ENCODE measurements at regions not wholly inside any gene's neighbourhood (a gene's known extent, or its start where the extent isn't known, plus 50 kb on each side); places are given as distances from the start of the nearest gene placed in this dataset.

- RAD21 ChIA-PET (ENCODE audit: low non-redundant PET in 1 of 2, low total read pairs in 2 of 2, uncharacterized antibody in 2 of 2, unreplicated experiment in 2 of 2), result no interaction called here
- Histone ChIP-seq H3K36me3 (ENCODE audit: control insufficient read depth in 1 of 2, insufficient read depth in 2 of 2, low read length in 2 of 2) (no peaks in the 10 kb centered on the region), H3K4me2 (ENCODE audit: low read length) (no peak overlapping the region), H4K20me1 (ENCODE audit: insufficient read depth) (no peaks in the 10 kb centered on the region), H3K9me2 (ENCODE audit: insufficient read depth) (no peaks in the 10 kb centered on the region), H3K79me2 (ENCODE audit: insufficient read depth, low read length) (no peaks in the 10 kb centered on the region), H3K9ac (ENCODE audit: low read length) (no peak overlapping the region), H3K4me1 (ENCODE audit: control insufficient read depth in 1 of 2, insufficient read depth in 2 of 2, low read length in 2 of 2) (no peaks in the 10 kb centered on the region), H2AFZ (ENCODE audit: low read depth, low read length, poor library complexity, severe bottlenecking) (no peak overlapping the region), H3K27me3 (ENCODE audit: insufficient read depth, low read length) (0 out of 2 replicates have a peak, but pooled peaks cover under 1% of the 10 kb centered on the region), H3K9me3 (ENCODE audit: control insufficient read depth in 1 of 2, insufficient read depth in 1 of 2, low read depth in 1 of 2, low read length in 2 of 2) (no peaks in the 10 kb centered on the region), H3K27ac (ENCODE audit: low read depth, low read length) (no peak overlapping the region), H3K4me3 (replicated peaks in 1 of 2; ENCODE audit: low read depth in 1 of 2, low read length in 2 of 2) (no peak overlapping the region)
- no TSS peak for BruUV-seq (replicated peaks)
- ATAC-seq (no peak), DNase-seq (ENCODE audit: low read depth, low spot score) (no peak)
- CTCF ChIA-PET, result no interaction called here
- intact Hi-C loops (cut with micrococcal nuclease), result no loop called here
- POLR2A ChIA-PET, result no interaction called here
- TF ChIP-seq YY1 (IDR thresholded peaks at IDR 0.05; ENCODE audit: extremely low read depth, insufficient replicate concordance, low read depth, low read length) (no peak), MAX (IDR thresholded peaks at IDR 0.05) (no peak)
Observed at GRCh38 chr22:44580176-44581095, 82.4 kb upstream of the RTL6 start.

- CTCF ChIA-PET, result no interaction called here
- Histone ChIP-seq H2AFZ (ENCODE audit: low read depth, low read length, poor library complexity, severe bottlenecking) (no peak overlapping the region), H3K4me1 (ENCODE audit: control insufficient read depth in 1 of 2, insufficient read depth in 2 of 2, low read length in 2 of 2) (peaks cover 9 to 10% of the 10 kb centered on the region in 2 experiments), H3K27me3 (ENCODE audit: insufficient read depth, low read length) (0 out of 2 replicates have a peak, but pooled peaks cover 3% of the 10 kb centered on the region), H3K9ac (ENCODE audit: low read length) (no peak overlapping the region), H3K9me2 (ENCODE audit: insufficient read depth) (no peaks in the 10 kb centered on the region), H3K4me2 (ENCODE audit: low read length) (no peak overlapping the region), H3K27ac (ENCODE audit: low read depth, low read length) (no peak overlapping the region), H4K20me1 (ENCODE audit: insufficient read depth) (no peaks in the 10 kb centered on the region), H3K79me2 (ENCODE audit: insufficient read depth, low read length) (no peaks in the 10 kb centered on the region), H3K4me3 (replicated peaks in 1 of 2; ENCODE audit: low read depth in 1 of 2, low read length in 2 of 2) (no peak overlapping the region), H3K9me3 (ENCODE audit: control insufficient read depth in 1 of 2, insufficient read depth in 1 of 2, low read depth in 1 of 2, low read length in 2 of 2) (no peaks in the 10 kb centered on the region), H3K36me3 (ENCODE audit: control insufficient read depth in 1 of 2, insufficient read depth in 2 of 2, low read length in 2 of 2) (no peaks in the 10 kb centered on the region)
- RAD21 ChIA-PET (ENCODE audit: low non-redundant PET in 1 of 2, low total read pairs in 2 of 2, uncharacterized antibody in 2 of 2, unreplicated experiment in 2 of 2), result no interaction called here
- POLR2A ChIA-PET, result no interaction called here
- no peak for ATAC-seq
- intact Hi-C loops (cut with micrococcal nuclease), result no loop called here
- BruUV-seq (replicated peaks), result no TSS peak
- DNase-seq (ENCODE audit: low read depth, low spot score), result no peak
- TF ChIP-seq FOSL1 (IDR thresholded peaks at IDR 0.05; ENCODE audit: low read depth) (no peak), EZH2phosphoT487 (IDR thresholded peaks at IDR 0.05; ENCODE audit: borderline replicate concordance) (no peak), JUND (IDR thresholded peaks at IDR 0.05) (no peak), TCF7L2 (IDR thresholded peaks at IDR 0.05; ENCODE audit: borderline replicate concordance, extremely low read depth, insufficient read depth, insufficient read length) (no peak), CEBPB (IDR thresholded peaks at IDR 0.05; ENCODE audit: low read depth) (no peak), SP1 (IDR thresholded peaks at IDR 0.05; ENCODE audit: low read depth) (no peak), SRF (IDR thresholded peaks at IDR 0.05; ENCODE audit: low read depth) (no peak), ELF1 (IDR thresholded peaks at IDR 0.05; ENCODE audit: borderline replicate concordance, low read depth) (no peak), POLR2AphosphoS5 (IDR thresholded peaks at IDR 0.05; ENCODE audit: low read depth, low read length) (no peak), ZNF274 (IDR thresholded peaks at IDR 0.05; ENCODE audit: low read depth, low read length) (no peak), YY1 (IDR thresholded peaks at IDR 0.05; ENCODE audit: extremely low read depth, insufficient replicate concordance, low read depth, low read length) (no peak), SIN3A (IDR thresholded peaks at IDR 0.05; ENCODE audit: low read depth) (no peak), EGR1 (IDR thresholded peaks at IDR 0.05; ENCODE audit: low read depth) (no peak), CTCF (IDR thresholded peaks at IDR 0.05 in 2 of 3, conservative IDR thresholded peaks at IDR 0.05 in 1 of 3; ENCODE audit: borderline replicate concordance in 1 of 3, insufficient read depth in 1 of 3, low read depth in 2 of 3, low read length in 2 of 3) (no peak), CBX3 (IDR thresholded peaks at IDR 0.05; ENCODE audit: low read depth) (no peak)
Observed at GRCh38 chr22:44578516-44579230, 80.6 kb upstream of the RTL6 start.
